Fibroblast of skin of left quadriceps (primary cell): ENCODE measurements at regions not wholly inside any gene's neighbourhood (a gene's known extent, or its start where the extent isn't known, plus 50 kb on each side); places are given as distances from the start of the nearest gene placed in this dataset.
A peak's percentile ranks its signal among the peaks of the same experiment; 100 is the strongest.
"Not testable (repeated sequence)": the region's sequence is repeated elsewhere in the genome, so short reads cannot be mapped to it uniquely, and the experiment has no call there.

Source experiments
- DNase-seq, 2 experiments: peaks; one replicate each; pipeline ENCODE4 v3.0.0-alpha.2; 2013; ENCODE audit warnings: low read depth in 2 of 2

DNA sequence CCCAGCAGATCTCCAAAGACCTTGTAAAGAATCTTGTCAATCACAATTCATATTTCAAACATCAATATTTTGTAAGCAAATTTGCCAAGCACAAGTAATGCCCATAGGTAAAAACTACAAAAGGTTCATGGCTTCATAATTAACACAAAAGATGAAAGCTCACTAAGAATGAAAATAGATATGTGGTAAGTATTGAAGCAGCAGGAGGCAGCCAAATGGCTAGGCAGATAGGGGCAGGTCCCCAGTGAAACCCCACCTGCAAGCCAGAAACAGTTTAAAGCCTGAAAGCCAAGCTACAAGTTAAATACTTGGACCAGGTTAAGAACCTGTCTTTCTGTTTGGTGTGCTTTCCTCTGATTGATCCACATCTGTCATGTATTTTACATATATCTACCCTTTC lies 942.6 kb upstream of the SPRY2 start:
- no peak for DNase-seq

DNA sequence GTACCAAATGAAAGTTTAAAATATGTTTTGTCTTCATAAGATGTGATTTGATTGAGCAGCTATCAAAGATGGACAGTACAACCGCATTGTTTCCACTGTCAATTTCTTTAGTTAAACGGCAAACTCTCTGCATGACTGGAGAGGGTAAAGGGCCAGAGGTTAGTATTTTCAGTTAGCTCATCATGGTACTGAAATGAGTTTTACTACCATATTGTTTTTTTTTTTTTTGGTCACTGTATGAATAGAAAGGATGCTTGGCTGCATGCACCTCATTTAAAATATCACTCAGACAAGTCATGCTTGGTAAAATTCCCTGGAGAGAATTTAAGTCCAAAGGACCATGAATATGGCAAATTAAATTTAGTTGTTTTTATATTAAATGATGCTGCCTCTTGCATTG lies 942.1 kb upstream of the SPRY2 start:
- DNase-seq, result no peak

GRCh38 chr13:81275666-81276258 lies 934.8 kb upstream of the SPRY2 start:
- DNase-seq, result no peak

DNA sequence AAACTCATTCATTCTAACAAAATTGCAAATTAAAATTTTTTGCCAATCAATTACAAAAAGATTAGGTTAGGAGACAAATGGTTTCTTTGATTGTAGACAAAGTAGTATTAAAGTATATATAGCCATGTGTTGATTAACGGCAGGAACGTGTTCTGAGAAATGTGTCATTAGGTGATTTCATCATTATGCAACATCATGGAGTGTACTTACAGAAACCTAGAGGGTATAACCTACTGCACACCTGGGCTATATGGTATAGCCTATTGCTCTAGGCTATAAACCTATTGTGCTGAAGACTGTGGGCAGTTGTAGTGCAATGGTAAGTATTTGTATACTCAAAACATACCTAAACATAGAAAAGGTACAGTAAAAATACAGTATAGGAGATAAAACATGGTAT lies 906.8 kb upstream of the SPRY2 start:
- DNase-seq, result no peak

DNA sequence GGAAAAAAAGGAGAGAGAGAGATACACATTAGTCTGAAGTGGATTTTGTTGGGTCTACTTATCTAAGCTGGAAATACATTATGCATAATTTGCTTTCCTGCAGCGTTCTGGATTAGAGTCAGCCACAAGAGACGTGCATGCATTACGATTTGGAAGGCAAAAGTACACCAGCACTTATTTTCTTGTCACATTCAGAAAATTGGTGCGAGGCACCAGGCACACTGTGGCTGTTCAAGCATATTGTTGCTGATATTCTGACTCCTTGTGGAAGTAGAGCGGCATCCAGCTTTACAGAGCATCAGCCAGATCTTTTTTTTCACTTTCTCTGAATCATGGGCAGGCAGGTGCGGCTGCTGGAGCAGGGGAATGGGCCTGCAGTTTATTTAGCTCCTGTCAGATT lies 905.6 kb upstream of the SPRY2 start:
- no peak for DNase-seq

DNA sequence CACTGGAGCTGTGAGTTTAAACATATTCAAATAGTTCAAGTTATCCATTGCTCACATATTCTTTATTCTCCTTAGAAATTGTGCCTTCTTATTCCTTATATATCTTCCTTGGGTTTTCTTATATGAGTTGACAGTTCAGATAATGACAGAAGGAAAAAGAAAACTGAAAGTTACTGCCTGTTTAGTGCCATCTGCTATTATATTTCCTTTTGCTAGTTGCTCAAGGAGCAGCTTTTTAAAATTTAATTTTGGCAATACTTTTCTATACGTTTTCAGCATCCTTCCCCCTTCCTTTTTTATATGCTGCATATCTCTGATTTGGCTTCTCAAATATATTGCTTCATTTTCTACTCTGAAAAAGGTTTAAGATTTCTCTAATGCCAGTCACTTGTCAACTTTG lies 903.1 kb upstream of the SPRY2 start:
- DNase-seq, result no peak

- no peak for DNase-seq
Measured at GRCh38 chr13:81230386-81230785, 889.5 kb upstream of the SPRY2 start.

DNA sequence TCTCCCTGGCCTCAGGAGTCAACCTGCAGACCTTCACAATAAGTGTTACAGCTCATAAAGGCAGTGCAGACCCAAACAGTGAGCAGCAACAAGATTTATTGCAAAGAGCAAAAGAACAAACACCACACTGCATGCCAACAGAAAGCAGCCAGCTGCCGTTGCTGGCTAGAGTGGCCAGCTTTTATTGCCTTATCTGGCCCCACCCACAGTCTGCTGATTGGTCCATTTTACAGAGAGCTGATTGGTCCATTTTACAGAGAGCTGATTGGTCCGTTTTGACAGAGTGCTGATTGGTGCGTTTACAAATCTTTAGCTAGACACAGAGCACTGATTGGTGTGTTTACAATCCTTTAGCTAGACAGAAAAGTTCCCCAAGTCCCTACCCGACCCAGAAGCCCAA lies 885.9 kb upstream of the SPRY2 start:
- DNase-seq, result not testable (repeated sequence)

- DNase-seq, result no peak
Measured at GRCh38 chr13:81224209-81224833, 883.4 kb upstream of the SPRY2 start.

GRCh38 chr13:81223778-81224177 lies 882.9 kb upstream of the SPRY2 start:
- no peak for DNase-seq

DNA sequence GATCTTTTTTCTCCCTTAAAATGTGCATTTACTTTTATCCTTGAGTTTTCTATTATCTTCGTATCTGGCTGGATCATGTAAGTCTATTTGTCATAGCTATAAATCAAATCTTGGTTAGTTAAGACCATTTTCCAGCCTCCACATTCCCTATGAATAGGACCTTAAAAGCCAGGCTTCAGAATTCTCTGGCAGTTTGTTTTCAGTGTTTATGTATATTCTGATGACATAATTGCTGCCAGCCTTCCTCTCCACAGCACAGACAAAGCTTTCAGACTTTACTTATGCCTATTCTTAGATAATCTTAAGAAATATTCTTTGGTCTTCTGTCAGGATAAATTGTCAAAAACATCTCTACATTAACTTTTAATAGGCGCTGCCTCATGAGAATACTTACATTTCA lies 870.8 kb upstream of the SPRY2 start:
- no peak for DNase-seq

DNA sequence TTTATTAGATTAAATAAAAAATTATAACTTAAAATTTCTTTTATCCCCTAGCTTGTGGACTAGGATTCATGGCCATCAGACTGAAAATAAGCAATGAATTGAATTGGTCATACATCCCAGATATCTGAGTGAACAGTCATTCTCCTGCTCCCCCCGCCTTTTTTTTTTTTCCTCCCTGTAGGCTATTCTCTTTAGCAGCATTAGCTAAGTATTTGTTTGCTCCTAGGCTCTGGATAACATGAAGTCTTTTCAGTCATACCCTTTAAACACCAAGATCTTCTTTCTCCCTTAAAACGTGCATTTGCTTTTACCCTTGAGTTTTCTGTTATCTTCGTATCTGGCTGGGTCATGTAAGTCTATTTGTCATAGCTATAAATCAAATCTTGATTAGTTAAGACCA lies 866.7 kb upstream of the SPRY2 start:
- DNase-seq, result no peak

DNA sequence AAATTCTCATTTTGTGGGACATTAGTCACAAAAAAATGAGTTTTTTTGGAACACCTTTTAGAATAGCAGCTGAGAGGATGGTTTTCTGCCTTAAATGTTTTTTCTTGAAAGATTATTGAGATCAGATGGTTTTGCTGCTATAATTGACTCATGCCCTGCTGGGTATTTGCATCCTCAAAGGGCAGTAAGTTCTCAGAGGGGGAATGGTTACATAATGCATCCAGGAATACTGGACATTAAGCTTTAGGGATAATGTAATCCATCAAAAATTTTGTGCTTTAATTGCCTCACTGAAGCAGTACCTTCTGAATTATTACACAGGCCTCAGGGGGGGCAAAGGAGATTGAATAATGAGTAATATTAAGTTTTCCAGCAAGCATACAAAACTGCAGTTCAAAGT lies 866.3 kb upstream of the SPRY2 start:
- DNase-seq, result no peak

GRCh38 chr13:81203783-81204182 lies 862.9 kb upstream of the SPRY2 start:
- no peak for DNase-seq

DNA sequence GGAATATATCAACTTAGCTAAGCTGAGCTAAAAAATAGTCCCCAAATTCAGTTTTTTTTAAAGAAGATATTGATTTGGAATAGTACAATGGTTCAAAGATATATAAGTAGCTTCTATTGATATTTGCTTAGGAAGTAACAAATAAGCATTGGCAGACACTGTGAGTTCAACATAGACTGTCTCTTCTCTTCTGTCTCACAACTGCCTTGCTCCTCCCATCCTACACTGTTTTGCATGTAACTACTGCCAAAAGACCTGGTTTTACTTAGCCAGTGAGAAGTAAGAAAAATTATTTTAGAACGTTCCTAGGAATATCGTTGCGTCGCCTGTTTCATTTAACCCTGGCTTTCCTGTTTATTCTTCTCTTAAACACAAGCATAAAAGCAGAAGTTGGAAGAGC lies 859.0 kb upstream of the SPRY2 start:
- no peak for DNase-seq

GRCh38 chr13:81197966-81198365 lies 857.0 kb upstream of the SPRY2 start:
- DNase-seq, result no peak

DNA sequence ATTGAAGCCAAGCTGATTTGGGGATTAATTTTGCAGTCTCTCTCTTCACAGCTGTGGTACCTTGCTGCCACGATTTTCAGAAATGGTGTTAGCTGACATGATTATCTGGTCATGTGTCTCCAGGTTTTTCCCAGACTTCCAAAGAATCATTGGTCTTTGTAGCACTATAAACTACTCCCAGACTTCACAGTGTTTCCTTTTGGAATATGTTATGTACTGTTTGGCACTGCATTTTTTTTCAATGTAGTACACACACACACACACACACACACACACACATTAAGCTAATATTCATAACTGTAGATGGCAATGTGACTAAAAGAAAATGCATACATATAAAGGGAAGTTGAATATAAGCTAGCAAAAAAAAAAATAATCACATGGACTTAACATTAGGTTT lies 856.6 kb upstream of the SPRY2 start:
- DNase-seq, result no peak

- no peak for DNase-seq
Measured at GRCh38 chr13:81194362-81194761, 853.4 kb upstream of the SPRY2 start.

DNA sequence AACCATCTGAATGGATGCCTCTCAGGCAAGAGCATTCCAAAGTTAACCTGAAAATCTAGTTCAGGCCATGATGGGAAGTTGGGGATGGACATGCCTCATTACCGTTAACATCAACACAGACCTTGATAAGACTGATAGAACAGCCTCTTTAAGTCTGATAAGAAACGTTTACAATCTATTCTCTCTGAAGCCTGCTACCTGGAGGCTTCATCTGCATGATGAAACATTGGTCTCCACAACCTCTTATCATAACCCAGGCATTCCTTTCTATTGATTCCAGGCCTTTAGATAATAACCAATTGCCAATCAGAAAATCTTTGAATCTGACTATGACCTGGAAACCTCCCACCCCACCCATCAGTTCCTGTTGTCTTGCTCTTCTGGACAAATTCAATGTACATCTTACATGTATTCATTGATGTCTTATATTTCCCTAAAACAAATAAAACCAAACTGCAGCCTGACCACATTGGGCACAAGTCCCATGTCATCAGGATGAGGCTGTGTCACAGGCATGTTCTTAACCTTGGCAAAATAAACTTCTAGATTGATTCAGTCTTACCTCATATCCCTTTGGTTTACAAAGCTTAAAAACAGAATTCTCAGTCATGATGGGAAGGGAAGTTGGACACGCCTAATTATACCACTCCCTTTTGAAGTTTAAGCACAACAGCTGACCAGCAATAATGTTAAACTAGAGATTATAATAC lies 843.8 kb upstream of the SPRY2 start:
- no peak for DNase-seq

GRCh38 chr13:81172603-81173002 lies 831.7 kb upstream of the SPRY2 start:
- DNase-seq, result no peak

GRCh38 chr13:81171065-81171647 lies 830.2 kb upstream of the SPRY2 start:
- DNase-seq, result peak in 1 of 2 experiments; percentile 1

DNA sequence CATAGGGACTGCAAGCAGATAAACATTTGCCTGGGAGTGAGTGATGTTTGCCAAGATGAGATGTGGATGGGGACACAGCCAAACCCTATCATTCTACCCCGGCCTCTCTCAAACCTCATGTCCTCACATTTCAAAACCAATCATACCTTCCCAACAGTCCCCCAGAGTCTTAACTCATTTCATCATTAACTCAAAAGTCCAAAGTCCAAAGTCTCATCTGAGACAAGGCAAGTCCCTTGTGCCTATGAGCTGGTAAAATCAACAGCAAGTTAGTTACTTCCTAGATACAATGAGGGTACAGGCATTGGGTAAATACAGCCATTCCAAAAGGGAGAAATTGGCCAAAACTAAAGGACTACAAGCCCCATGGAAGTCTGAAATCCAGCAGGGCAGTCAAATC lies 822.9 kb upstream of the SPRY2 start:
- DNase-seq, result not testable (repeated sequence)

DNA sequence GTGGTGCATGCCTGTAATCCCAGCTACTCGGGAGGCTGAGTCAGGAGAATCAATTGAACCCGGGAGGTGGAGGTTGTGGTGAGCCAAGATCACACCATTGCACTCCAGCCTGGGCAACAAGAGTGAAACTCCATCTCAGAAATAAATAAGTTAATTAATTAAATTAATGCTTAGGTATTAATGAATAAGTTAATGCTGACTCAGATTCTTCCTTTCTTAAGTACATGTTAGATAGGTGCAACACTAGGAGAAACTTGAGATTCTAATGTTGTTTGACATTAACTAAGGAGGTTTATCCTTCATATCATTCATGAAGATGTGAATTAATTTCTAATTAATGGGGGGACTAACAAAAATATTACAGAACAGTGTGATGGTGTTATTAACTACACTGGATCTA lies 812.6 kb upstream of the SPRY2 start:
- DNase-seq, result no peak
